ENCODE measurements at regions not wholly inside any gene's neighbourhood (a gene's known extent, or its start where the extent isn't known, plus 50 kb on each side); places are given as distances from the start of the nearest gene placed in this dataset.

GRCh38 chr13:66189986-66190385, 1040.2 kb downstream of the PCDH9 start:
- no peaks in the 10 kb centered on the region for H3K9me3 ChIP-seq
- no peak for TF ChIP-seq CTCF (IDR thresholded peaks at IDR 0.05)
- H3K27ac ChIP-seq, result no peak overlapping the region
- DNase-seq (ENCODE audit: low spot score), result no peak
- H3K4me3 ChIP-seq, result no peak overlapping the region
- H3K27me3 ChIP-seq, result no peaks in the 10 kb centered on the region
- no peaks in the 10 kb centered on the region for H3K36me3 ChIP-seq
- no peaks in the 10 kb centered on the region for H3K4me1 ChIP-seq

- Histone ChIP-seq H3K27ac (no peak overlapping the region), H3K36me3 (no peaks in the 10 kb centered on the region), H3K4me3 (no peak overlapping the region), H3K9me3 (no peaks in the 10 kb centered on the region), H3K4me1 (no peaks in the 10 kb centered on the region), H3K27me3 (no peaks in the 10 kb centered on the region)
- no peak for DNase-seq (ENCODE audit: low spot score)
- TF ChIP-seq CTCF (IDR thresholded peaks at IDR 0.05), result no peak
These were observed 1049.3 kb downstream of the PCDH9 start for GRCh38 chr13:66180836-66181235.

GRCh38 chr13:66171920-66172319, 1058.2 kb downstream of the PCDH9 start:
- Histone ChIP-seq H3K9me3 (no peaks in the 10 kb centered on the region), H3K36me3 (no peaks in the 10 kb centered on the region), H3K27me3 (no peaks in the 10 kb centered on the region), H3K27ac (no peak overlapping the region), H3K4me3 (no peak overlapping the region), H3K4me1 (no peaks in the 10 kb centered on the region)
- DNase-seq (ENCODE audit: low spot score), result no peak
- TF ChIP-seq CTCF (IDR thresholded peaks at IDR 0.05), result no peak

- Histone ChIP-seq H3K27ac (no peak overlapping the region), H3K4me1 (no peaks in the 10 kb centered on the region), H3K4me3 (no peak overlapping the region), H3K27me3 (no peaks in the 10 kb centered on the region), H3K36me3 (no peaks in the 10 kb centered on the region), H3K9me3 (no peaks in the 10 kb centered on the region)
- DNase-seq (ENCODE audit: low spot score), result no peak
- no peak for TF ChIP-seq CTCF (IDR thresholded peaks at IDR 0.05)
These were observed 1067.7 kb downstream of the PCDH9 start for GRCh38 chr13:66162470-66162869.

GRCh38 chr13:66159511-66159910, 1070.6 kb downstream of the PCDH9 start:
- no peak overlapping the region for H3K4me3 ChIP-seq
- no peak overlapping the region for H3K27ac ChIP-seq
- DNase-seq (ENCODE audit: low spot score), result no peak
- TF ChIP-seq CTCF (IDR thresholded peaks at IDR 0.05), result no peak
- H3K4me1 ChIP-seq, result no peaks in the 10 kb centered on the region
- H3K9me3 ChIP-seq, result no peaks in the 10 kb centered on the region
- no peaks in the 10 kb centered on the region for H3K27me3 ChIP-seq
- no peaks in the 10 kb centered on the region for H3K36me3 ChIP-seq

GRCh38 chr13:66154976-66155375, 1075.2 kb downstream of the PCDH9 start:
- Histone ChIP-seq H3K36me3 (no peaks in the 10 kb centered on the region), H3K27me3 (no peaks in the 10 kb centered on the region), H3K4me3 (no peak overlapping the region), H3K27ac (no peak overlapping the region), H3K4me1 (no peaks in the 10 kb centered on the region), H3K9me3 (no peaks in the 10 kb centered on the region)
- TF ChIP-seq CTCF (IDR thresholded peaks at IDR 0.05), result no peak
- no peak for DNase-seq (ENCODE audit: low spot score)
